HepG2 (cell line): ENCODE measurements at regions not wholly inside any gene's neighbourhood (a gene's known extent, or its start where the extent isn't known, plus 50 kb on each side); places are given as distances from the start of the nearest gene placed in this dataset.

Experiments
- ASH2L ChIP-seq: fragments of 300-600, 200-600 bp; sonication (generic); IDR thresholded peaks from 2 replicates; pipeline ENCODE4 v1.7.0; 2017; ENCODE audit warnings: low read depth, mild to moderate bottlenecking, moderate library complexity, mixed read lengths, low read length; ENCODE audit not compliant: insufficient read length
- CEBPG ChIP-seq: IDR thresholded peaks from 2 replicates; pipeline ENCODE4 v1.6.1; 2016
- CHCHD3 ChIP-seq: sonication (generic); formaldehyde crosslinking; IDR thresholded peaks from 2 replicates; pipeline ENCODE4 v1.8.0; 2022; ENCODE audit warnings: mild to moderate bottlenecking, missing genetic modification reagents, moderate library complexity
- HHEX ChIP-seq: IDR thresholded peaks from 2 replicates; pipeline ENCODE4 v1.6.1; 2016; ENCODE audit warnings: control low read depth
- HNRNPK ChIP-seq: fragments of 200-400 bp; formaldehyde crosslinking; IDR thresholded peaks from 2 replicates; pipeline ENCODE4 v1.6.1; 2018; ENCODE audit warnings: low read length, low read depth, moderate library complexity, mild to moderate bottlenecking; ENCODE audit not compliant: poor library complexity, severe bottlenecking
- PAWR ChIP-seq: sonication (generic); formaldehyde crosslinking; IDR thresholded peaks from 2 replicates; pipeline ENCODE4 v1.4.0; 2020; ENCODE audit warnings: missing genetic modification reagents, mild to moderate bottlenecking, borderline replicate concordance
- PHB2 ChIP-seq: fragments of 450-650 bp; IDR thresholded peaks from 2 replicates; pipeline ENCODE4 v1.6.1; 2018; ENCODE audit not compliant: partially characterized antibody
- PHF21A ChIP-seq: sonication (generic); formaldehyde crosslinking; IDR thresholded peaks from 2 replicates; pipeline ENCODE4 v1.5.0; 2020; ENCODE audit warnings: mild to moderate bottlenecking, missing genetic modification reagents
- PRPF4 ChIP-seq: fragments of 200-400 bp; formaldehyde crosslinking; IDR thresholded peaks from 2 replicates; pipeline ENCODE4 v1.6.1; 2016; ENCODE audit warnings: low read length, low read depth; ENCODE audit not compliant: poor library complexity, severe bottlenecking
- SOX6 ChIP-seq, 2 experiments: fragments of 450-650 bp in 1 of 2; sonication (generic) in 1 of 2; formaldehyde crosslinking in 1 of 2; IDR thresholded peaks; 2 replicates each; pipeline versions ENCODE4 v1.4.0 to v1.6.1; 2017 to 2020; ENCODE audit warnings: antibody characterized with exemption in 1 of 2, mild to moderate bottlenecking in 1 of 2, missing genetic modification reagents in 1 of 2
- SP1 ChIP-seq, 2 experiments: fragments of 450-650 bp in 1 of 2; sonication (generic) in 1 of 2; formaldehyde crosslinking in 1 of 2; IDR thresholded peaks; 2 replicates each; pipeline versions ENCODE4 v1.4.0 to v1.6.1; 2016 to 2020; ENCODE audit warnings: missing genetic modification reagents in 1 of 2
- SSRP1 ChIP-seq: IDR thresholded peaks from 2 replicates; pipeline ENCODE4 v1.6.1; 2016; ENCODE audit warnings: control low read depth
- ZC3H13 ChIP-seq: sonication (generic); formaldehyde crosslinking; IDR thresholded peaks from 2 replicates; pipeline ENCODE4 v1.8.1; 2023; ENCODE audit warnings: mild to moderate bottlenecking, missing genetic modification reagents, moderate library complexity
- ZFAT ChIP-seq: sonication (generic); formaldehyde crosslinking; conservative IDR thresholded peaks from 2 replicates; pipeline ENCODE4 v1.8.1; 2023; ENCODE audit warnings: missing genetic modification reagents, inconsistent platforms
- ZNF333 ChIP-seq: sonication (generic); formaldehyde crosslinking; IDR thresholded peaks from 2 replicates; pipeline ENCODE4 v1.4.0; 2020; ENCODE audit warnings: mild to moderate bottlenecking, missing genetic modification reagents, borderline replicate concordance
- ZNF33A ChIP-seq: sonication (generic); formaldehyde crosslinking; IDR thresholded peaks from 2 replicates; pipeline ENCODE4 v1.5.1; 2020; ENCODE audit warnings: missing genetic modification reagents, mild to moderate bottlenecking, moderate library complexity, borderline replicate concordance
- ZNF343 ChIP-seq: sonication (generic); formaldehyde crosslinking; IDR thresholded peaks from 2 replicates; pipeline ENCODE4 v1.4.0; 2020; ENCODE audit warnings: mild to moderate bottlenecking, missing genetic modification reagents
- ZNF44 ChIP-seq: sonication (generic); formaldehyde crosslinking; IDR thresholded peaks from 2 replicates; pipeline ENCODE4 v1.5.1; 2020; ENCODE audit warnings: mild to moderate bottlenecking, missing genetic modification reagents
- ZNF572 ChIP-seq: sonication (generic); formaldehyde crosslinking; IDR thresholded peaks from 2 replicates; pipeline ENCODE4 v1.5.1; 2020; ENCODE audit warnings: mild to moderate bottlenecking, missing genetic modification reagents
- ZNF614 ChIP-seq: IDR thresholded peaks from 2 replicates; pipeline ENCODE4 v1.6.1; 2018; ENCODE audit warnings: missing biosample characterization, missing genetic modification reagents, inconsistent platforms, borderline replicate concordance
- ZNF652 ChIP-seq: IDR thresholded peaks from 2 replicates; pipeline ENCODE4 v1.6.1; 2016; ENCODE audit warnings: low read depth, borderline replicate concordance
- ZNF83 ChIP-seq: sonication (generic); formaldehyde crosslinking; IDR thresholded peaks from 2 replicates; pipeline ENCODE4 v1.4.0; 2020; ENCODE audit warnings: missing genetic modification reagents, mild to moderate bottlenecking, borderline replicate concordance
- ZSCAN21 ChIP-seq: sonication (generic); formaldehyde crosslinking; IDR thresholded peaks from 2 replicates; pipeline ENCODE4 v1.8.0; 2022; ENCODE audit warnings: mild to moderate bottlenecking, missing genetic modification reagents, moderate library complexity, borderline replicate concordance
- TF ChIP-seq, protein P1 (sequence below): sonication (generic); formaldehyde crosslinking; IDR thresholded peaks from 2 replicates; pipeline ENCODE4 v1.5.0; 2020; ENCODE audit warnings: missing genetic modification reagents
- TF ChIP-seq, protein P2 (sequence below): sonication (generic); formaldehyde crosslinking; IDR thresholded peaks from 2 replicates; pipeline ENCODE4 v1.4.0; 2020; ENCODE audit warnings: missing genetic modification reagents
- TF ChIP-seq, protein P3 (sequence below): sonication (generic); formaldehyde crosslinking; IDR thresholded peaks from 2 replicates; pipeline ENCODE4 v1.4.0; 2020; ENCODE audit warnings: mild to moderate bottlenecking, missing genetic modification reagents
- TF ChIP-seq, protein P4 (sequence below): sonication (generic); formaldehyde crosslinking; IDR thresholded peaks from 2 replicates; pipeline ENCODE4 v1.5.1; 2020; ENCODE audit warnings: missing genetic modification reagents, mild to moderate bottlenecking, borderline replicate concordance
- TF ChIP-seq, protein P5 (sequence below): sonication (generic); formaldehyde crosslinking; IDR thresholded peaks from 2 replicates; pipeline ENCODE4 v1.5.0; 2020; ENCODE audit warnings: mild to moderate bottlenecking, missing genetic modification reagents

DNA sequence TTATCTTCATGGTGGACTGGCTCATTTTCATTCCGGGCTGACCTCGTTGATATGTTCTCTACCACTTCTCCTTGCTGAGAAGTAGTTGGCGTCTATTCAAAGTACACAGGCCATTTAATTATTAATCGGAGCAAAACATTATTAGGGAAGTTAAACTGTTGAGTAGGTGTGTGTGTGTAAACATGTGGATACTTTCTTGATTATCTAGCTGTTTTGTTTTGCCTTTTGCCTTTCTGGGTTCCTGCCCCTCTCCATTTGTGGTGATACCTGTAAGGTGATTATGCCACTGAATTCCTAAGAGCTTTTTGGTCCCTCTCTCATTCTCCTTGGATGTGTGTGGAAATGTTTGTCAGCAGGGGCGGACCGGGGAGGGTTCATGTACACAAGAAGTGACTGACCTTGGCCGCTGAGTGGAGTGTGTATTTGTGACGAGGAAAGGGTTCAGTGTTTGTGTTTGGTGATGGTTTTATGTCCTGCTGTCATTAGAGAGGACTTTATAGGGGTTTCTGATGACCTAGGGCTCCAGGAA lies 56.6 kb upstream of the PPP2R5A start (continued):
- TF ChIP-seq, protein P1, sequence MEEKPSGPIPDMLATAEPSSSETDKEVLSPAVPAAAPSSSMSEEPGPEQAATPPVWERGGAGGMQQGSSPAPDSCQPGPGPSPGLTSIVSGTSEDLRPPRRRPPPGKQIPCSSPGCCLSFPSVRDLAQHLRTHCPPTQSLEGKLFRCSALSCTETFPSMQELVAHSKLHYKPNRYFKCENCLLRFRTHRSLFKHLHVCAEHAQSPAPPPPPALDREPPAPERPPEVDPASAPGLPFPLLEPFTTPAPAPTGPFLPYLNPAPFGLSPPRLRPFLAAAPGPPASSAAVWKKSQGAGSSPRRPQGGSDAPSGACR (CRISPR knock-in tag): no peak
- TF ChIP-seq, protein P2, sequence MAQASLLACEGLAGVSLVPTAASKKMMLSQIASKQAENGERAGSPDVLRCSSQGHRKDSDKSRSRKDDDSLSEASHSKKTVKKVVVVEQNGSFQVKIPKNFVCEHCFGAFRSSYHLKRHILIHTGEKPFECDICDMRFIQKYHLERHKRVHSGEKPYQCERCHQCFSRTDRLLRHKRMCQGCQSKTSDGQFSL: no peak
- TF ChIP-seq PHB2 (no peak), ZNF33A (CRISPR knock-in tag) (no peak), ZNF652 (no peak), PAWR (CRISPR knock-in tag) (no peak), ZNF333 (no peak), ZNF44 (no peak), ZSCAN21 (CRISPR knock-in tag) (no peak), SP1 (IDR thresholded peaks at IDR 0.05) (no peak), SP1 (CRISPR knock-in tag; IDR thresholded peaks at IDR 0.05) (no peak), ZNF614 (CRISPR knock-in tag) (peak; percentile 53; the same call in 1 of the 2 replicates), ASH2L (peak; percentile 71), PRPF4 (no peak), CEBPG (CRISPR knock-in tag) (peak; percentile 55), HHEX (CRISPR knock-in tag) (peak; percentile 72; the same call in 1 of the 2 replicates), HNRNPK (no peak), ZNF83 (no peak), SOX6 (IDR thresholded peaks at IDR 0.05) (no peak), SOX6 (CRISPR knock-in tag; IDR thresholded peaks at IDR 0.05) (peak; percentile 87; the same call in 1 of the 2 replicates), ZFAT (CRISPR knock-in tag) (no peak), ZC3H13 (CRISPR knock-in tag) (no peak), SSRP1 (CRISPR knock-in tag) (no peak), ZNF572 (CRISPR knock-in tag) (no peak), ZNF343 (CRISPR knock-in tag) (no peak), PHF21A (peak; percentile 76), CHCHD3 (CRISPR knock-in tag) (no peak)
- TF ChIP-seq, protein P3, sequence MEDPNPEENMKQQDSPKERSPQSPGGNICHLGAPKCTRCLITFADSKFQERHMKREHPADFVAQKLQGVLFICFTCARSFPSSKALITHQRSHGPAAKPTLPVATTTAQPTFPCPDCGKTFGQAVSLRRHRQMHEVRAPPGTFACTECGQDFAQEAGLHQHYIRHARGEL (CRISPR knock-in tag): no peak
- TF ChIP-seq, protein P4, sequence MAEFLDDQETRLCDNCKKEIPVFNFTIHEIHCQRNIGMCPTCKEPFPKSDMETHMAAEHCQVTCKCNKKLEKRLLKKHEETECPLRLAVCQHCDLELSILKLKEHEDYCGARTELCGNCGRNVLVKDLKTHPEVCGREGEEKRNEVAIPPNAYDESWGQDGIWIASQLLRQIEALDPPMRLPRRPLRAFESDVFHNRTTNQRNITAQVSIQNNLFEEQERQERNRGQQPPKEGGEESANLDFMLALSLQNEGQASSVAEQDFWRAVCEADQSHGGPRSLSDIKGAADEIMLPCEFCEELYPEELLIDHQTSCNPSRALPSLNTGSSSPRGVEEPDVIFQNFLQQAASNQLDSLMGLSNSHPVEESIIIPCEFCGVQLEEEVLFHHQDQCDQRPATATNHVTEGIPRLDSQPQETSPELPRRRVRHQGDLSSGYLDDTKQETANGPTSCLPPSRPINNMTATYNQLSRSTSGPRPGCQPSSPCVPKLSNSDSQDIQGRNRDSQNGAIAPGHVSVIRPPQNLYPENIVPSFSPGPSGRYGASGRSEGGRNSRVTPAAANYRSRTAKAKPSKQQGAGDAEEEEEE (CRISPR knock-in tag): no peak
- TF ChIP-seq, protein P5, sequence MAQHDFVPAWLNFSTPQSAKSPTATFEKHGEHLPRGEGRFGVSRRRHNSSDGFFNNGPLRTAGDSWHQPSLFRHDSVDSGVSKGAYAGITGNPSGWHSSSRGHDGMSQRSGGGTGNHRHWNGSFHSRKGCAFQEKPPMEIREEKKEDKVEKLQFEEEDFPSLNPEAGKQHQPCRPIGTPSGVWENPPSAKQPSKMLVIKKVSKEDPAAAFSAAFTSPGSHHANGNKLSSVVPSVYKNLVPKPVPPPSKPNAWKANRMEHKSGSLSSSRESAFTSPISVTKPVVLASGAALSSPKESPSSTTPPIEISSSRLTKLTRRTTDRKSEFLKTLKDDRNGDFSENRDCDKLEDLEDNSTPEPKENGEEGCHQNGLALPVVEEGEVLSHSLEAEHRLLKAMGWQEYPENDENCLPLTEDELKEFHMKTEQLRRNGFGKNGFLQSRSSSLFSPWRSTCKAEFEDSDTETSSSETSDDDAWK (CRISPR knock-in tag): no peak
